WI38 (cell line): ENCODE measurements at regions not wholly inside any gene's neighbourhood (a gene's known extent, or its start where the extent isn't known, plus 50 kb on each side); places are given as distances from the start of the nearest gene placed in this dataset.
A peak's percentile ranks its signal among the peaks of the same experiment; 100 is the strongest.
"Not testable (repeated sequence)": the region's sequence is repeated elsewhere in the genome, so short reads cannot be mapped to it uniquely, and the experiment has no call there.

Experiments used
- H3K4me3 ChIP-seq: 2 replicates; pipeline ENCODE4 v1.5.1; 2011; ENCODE audit warnings: low read depth, mild to moderate bottlenecking, control low read depth, low read length
- TF ChIP-seq, protein P1 (sequence below): IDR thresholded peaks from 2 replicates; pipeline ENCODE4 v1.5.1; 2012; ENCODE audit warnings: low read depth, mild to moderate bottlenecking, control low read depth, low read length

DNA sequence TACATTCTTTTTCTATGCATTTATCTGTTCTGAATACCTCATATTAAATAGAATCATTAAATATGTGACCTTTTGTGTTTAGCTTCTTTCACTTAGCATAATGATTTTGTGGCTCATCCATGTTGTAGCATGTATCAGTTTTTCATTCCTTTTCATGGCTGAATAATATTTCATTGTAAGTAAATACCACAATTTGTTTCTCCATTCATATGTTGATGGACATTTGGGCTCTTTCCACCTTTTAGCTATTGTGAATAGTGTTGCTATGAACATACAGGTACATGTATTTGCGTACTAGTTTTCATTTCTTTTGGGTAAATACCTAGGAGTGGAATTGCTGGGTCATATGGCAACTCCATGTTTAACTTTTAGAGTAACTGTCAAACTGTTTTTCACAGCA lies 85.1 kb downstream of the GNL3L start:
- TF ChIP-seq, protein P1, sequence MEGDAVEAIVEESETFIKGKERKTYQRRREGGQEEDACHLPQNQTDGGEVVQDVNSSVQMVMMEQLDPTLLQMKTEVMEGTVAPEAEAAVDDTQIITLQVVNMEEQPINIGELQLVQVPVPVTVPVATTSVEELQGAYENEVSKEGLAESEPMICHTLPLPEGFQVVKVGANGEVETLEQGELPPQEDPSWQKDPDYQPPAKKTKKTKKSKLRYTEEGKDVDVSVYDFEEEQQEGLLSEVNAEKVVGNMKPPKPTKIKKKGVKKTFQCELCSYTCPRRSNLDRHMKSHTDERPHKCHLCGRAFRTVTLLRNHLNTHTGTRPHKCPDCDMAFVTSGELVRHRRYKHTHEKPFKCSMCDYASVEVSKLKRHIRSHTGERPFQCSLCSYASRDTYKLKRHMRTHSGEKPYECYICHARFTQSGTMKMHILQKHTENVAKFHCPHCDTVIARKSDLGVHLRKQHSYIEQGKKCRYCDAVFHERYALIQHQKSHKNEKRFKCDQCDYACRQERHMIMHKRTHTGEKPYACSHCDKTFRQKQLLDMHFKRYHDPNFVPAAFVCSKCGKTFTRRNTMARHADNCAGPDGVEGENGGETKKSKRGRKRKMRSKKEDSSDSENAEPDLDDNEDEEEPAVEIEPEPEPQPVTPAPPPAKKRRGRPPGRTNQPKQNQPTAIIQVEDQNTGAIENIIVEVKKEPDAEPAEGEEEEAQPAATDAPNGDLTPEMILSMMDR = no peak
- H3K4me3 ChIP-seq = no peak overlapping the region

DNA sequence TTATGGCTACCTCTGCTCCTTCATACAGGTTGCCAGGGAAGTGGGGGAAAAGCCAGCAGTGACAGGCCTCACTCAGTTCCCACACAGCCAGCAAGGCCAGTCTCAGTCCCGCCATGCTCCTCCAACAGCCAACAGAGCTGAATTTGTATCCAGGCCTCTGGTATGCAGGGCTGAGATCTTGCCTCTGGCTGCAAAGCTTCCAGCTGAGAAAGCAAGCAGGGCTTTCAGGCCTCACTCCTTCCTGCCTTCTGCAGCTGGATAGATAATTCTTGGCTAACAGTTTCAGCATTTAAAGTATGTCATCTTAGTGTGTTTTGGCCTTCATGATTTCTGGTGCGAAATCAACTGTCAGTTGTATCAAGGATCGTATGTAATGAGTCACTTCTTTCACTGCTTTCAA lies 103.6 kb downstream of the GNL3L start:
- TF ChIP-seq, protein P1 = no peak

DNA sequence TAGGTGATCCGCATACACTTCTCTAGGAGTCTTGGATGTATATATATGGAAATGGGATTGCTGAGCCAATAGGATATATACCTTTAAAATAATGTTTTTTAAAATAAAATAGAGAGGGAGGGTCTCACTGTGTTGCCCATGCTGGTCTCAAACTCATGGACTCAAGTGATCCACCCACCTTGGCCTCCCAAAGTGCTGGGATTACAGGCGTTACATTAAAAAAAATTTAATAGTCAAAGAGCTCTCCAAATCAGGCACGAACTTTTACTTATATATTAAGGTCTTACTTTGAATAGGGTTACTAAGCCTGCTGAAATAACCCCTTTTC lies 109.0 kb downstream of the GNL3L start:
- TF ChIP-seq, protein P1 = no peak
- H3K4me3 ChIP-seq = peak overlapping the region; percentile 60

More for the DNA sequence above, 103.6 kb downstream of the GNL3L start:
- H3K4me3 ChIP-seq = no peak overlapping the region

DNA sequence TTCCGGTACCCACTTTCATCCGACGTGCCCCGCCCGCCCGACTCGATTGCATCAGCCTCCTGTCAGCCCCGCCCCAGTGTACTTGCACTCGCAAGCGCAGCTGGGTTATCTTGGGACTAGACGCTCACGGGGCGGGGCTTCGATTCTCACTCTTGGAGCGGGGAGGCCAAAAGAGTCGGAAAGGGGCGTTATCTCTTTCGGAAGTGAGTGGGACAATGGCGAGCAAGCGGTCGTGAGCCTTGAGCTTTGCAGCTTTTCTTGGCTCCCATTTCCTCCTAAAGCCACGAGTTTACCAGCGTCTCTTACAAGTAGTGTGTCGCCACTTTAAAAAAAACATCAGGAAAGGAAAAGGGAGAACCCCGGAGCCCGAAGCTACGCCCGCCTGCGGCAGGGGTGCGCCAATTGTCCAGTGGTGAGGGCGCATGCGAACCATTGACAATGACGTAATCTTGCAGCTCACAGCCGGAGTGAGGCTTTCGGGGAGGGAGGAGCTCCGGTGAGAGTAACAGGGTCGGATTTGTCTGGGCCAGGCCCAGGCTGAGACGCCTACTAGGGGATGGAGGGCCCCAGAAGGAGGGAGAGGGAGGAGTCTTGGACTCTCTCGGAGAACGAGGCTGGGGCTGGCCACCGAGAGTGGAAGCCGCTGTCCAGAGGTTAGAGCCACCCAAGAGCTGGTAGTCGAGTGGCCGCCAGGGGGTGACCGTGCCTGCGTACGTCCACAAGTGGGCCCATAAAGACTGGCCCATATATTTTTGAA lies 109.5 kb downstream of the GNL3L start:
- peak overlapping the region; percentile 60 for H3K4me3 ChIP-seq
- TF ChIP-seq, protein P1 = peak; percentile 50

DNA sequence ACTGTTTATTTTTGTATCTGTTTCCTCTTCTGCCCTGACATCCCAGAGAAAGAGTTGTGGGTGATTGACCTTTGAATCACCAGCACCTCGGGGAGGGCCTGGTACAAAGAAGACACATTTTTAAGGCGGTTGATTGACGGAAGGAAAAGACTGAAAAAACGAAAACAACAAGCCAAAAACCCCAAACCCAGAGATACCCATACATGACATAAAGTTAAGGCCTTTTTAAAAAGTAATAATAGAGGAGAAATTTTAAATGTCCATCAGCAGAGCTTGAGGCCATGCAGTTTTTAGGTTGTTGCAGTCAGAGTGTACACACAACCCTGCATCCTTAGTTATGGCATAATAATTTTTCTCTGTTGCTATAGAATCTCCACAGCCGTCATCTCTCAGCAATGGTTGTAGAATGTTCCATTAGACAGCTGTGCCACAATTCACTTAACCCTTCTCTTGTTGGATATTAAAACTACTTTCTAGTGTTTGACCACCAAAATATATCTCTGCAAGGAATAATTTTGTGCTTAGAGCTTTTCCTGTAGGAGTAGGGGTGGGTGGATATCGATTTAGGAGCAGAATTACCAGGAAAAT lies 110.2 kb downstream of the GNL3L start:
- H3K4me3 ChIP-seq = peak overlapping the region; percentile 41; the same call in 1 of the 2 replicates
- TF ChIP-seq, protein P1 = no peak

DNA sequence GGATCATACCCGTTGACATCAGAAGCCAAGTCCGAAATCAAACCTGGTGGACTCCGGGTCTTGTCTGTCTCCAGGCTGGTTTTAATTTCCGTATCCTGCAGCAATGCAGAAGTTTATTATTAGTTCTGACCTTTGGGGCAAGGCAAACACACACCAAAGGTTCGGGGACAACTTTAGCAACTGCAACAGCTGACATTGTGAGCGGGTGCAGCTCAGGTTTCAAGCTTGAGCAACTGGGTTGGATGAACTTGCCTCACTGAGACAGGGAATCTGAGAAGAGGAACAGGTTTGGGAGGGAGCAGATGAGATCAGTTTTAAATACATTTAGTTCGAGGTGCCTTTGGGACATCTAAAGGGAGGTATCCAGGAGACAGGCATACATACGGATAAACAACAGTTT lies 110.7 kb downstream of the GNL3L start:
- TF ChIP-seq, protein P1 = no peak
- no peak overlapping the region for H3K4me3 ChIP-seq

DNA sequence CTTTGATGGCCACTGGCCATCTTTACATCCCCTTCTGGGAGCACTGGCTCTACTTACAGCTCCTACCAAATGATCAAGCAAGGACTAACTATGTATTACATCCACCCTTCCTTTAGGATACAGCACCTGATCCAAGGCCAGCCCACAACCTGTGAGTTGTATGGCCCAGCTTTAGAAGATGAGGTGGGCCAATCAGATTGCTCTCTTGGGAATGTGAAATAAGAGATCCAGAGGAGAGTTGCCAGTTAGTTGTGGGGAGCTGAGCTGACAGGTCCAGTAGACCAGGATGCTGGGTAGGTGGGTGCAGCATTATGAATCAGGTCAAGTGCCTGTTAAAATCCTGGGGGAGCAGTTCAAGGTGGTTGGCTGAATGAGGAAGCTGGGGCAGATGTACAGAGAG lies 111.5 kb downstream of the GNL3L start:
- no peak overlapping the region for H3K4me3 ChIP-seq
- TF ChIP-seq, protein P1 = no peak

DNA sequence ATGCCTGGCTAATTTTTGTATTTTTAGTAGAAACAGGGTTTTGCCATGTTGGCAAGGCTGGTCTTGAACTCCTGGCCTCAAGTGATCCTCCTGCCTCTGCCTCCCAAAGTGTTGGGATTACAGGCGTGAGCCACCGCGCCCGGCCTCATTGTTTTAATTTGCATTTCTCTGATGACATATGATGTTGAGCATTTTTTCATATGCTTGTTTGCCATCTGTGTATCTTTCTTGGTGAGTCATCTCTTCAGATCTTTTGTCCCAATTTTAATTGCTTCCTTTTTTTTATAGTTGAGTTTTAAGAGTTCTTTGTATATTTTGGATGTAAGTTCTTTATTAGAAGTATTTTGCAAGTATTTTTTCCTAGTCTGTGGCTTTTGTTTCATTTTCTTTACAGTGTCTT lies 117.6 kb downstream of the GNL3L start:
- H3K4me3 ChIP-seq = not testable (repeated sequence)
